Thyroid gland (tissue), 4 donors: ENCODE measurements at regions not wholly inside any gene's neighbourhood (a gene's known extent, or its start where the extent isn't known, plus 50 kb on each side); places are given as distances from the start of the nearest gene placed in this dataset.

Experiments used
- DNase-seq, 2 donors: peaks; one replicate each; pipeline ENCODE4 v3.0.0-alpha.2; 2019
- H3K27ac ChIP-seq, 3 donors: fragments of 200-600 bp; sonication (generic); 1 replicate in 2 of 3; 2 replicates in 1 of 3; pipeline ENCODE4 v1.5.1; 2016 to 2019; ENCODE audit warnings: mild to moderate bottlenecking in 1 of 3, moderate library complexity in 1 of 3
- H3K27me3 ChIP-seq: fragments of 200-600 bp; sonication (generic); one replicate; pipeline ENCODE4 v1.5.1; 2019
- H3K36me3 ChIP-seq, 2 donors: fragments of 200-600 bp; sonication (generic); one replicate each; pipeline ENCODE4 v1.5.1; 2016 to 2019
- H3K4me1 ChIP-seq, 2 donors: fragments of 200-600 bp; sonication (generic); one replicate each; pipeline ENCODE4 v1.5.1; 2017 to 2019
- H3K4me3 ChIP-seq, 3 donors: fragments of 200-600 bp; sonication (generic); replicated peaks in 1 of 3; 1 replicate in 2 of 3; 2 replicates in 1 of 3; pipeline ENCODE4 v1.5.1; 2016; ENCODE audit warnings: mild to moderate bottlenecking in 1 of 3
- H3K9me3 ChIP-seq: fragments of 200-600 bp; sonication (generic); one replicate; pipeline ENCODE4 v1.5.1; 2017
- POLR2A ChIP-seq, 2 donors: fragments of 450-650 bp; IDR thresholded peaks; one replicate each; pipeline ENCODE4 v1.6.1; 2017; ENCODE audit warnings: antibody characterized with exemption in 2 of 2, mild to moderate bottlenecking in 2 of 2, moderate library complexity in 1 of 2
- WGBS, 2 donors: methylation state at CpG; one replicate each; pipeline ENCODE4 v1.1.5; 2017; 5-methylcytosine and 5-hydroxymethylcytosine counted together
- intact Hi-C: fragments of 100-400 bp; cut with DNase I; formaldehyde crosslinking; loops from one replicate; pipeline ENCODE4 v1.15.1; 2023
- TF ChIP-seq, protein P1 (sequence below), 6 experiments: fragments of 200-600 bp in 3 of 6; fragments of 450-650 bp in 3 of 6; sonication (generic) in 3 of 6; IDR thresholded peaks; one replicate each; pipeline ENCODE4 v1.5.1; 2016 to 2019; ENCODE audit warnings: antibody characterized with exemption in 6 of 6, mild to moderate bottlenecking in 2 of 6, inconsistent platforms in 1 of 6, moderate library complexity in 1 of 6

DNA sequence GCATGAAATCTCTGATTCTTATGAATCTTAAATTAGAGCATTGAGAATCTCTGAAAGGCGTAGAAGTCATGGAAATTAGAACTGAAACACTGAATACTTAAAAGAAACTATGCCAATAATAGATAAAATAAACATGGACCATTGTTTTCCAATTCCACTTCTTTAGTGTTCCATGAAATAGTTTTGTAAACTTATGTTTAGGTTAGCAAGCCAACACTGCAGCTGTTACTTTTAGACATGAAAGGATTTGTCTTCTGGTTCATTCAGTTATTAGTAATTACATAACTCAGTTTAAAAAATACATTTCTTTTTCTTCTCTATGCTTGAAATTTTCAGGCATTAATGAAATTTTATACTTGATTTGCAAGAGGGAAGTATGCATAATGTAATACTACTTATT is 733.4 kb upstream of the NUDT12 start:
- no peaks in the 10 kb centered on the region for H3K36me3 ChIP-seq
- TF ChIP-seq POLR2A (IDR thresholded peaks at IDR 0.05), result no peak
- TF ChIP-seq, protein P1, sequence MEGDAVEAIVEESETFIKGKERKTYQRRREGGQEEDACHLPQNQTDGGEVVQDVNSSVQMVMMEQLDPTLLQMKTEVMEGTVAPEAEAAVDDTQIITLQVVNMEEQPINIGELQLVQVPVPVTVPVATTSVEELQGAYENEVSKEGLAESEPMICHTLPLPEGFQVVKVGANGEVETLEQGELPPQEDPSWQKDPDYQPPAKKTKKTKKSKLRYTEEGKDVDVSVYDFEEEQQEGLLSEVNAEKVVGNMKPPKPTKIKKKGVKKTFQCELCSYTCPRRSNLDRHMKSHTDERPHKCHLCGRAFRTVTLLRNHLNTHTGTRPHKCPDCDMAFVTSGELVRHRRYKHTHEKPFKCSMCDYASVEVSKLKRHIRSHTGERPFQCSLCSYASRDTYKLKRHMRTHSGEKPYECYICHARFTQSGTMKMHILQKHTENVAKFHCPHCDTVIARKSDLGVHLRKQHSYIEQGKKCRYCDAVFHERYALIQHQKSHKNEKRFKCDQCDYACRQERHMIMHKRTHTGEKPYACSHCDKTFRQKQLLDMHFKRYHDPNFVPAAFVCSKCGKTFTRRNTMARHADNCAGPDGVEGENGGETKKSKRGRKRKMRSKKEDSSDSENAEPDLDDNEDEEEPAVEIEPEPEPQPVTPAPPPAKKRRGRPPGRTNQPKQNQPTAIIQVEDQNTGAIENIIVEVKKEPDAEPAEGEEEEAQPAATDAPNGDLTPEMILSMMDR (IDR thresholded peaks at IDR 0.05), result no peak
- no peaks in the 10 kb centered on the region for H3K9me3 ChIP-seq
- no peak for DNase-seq
- 87 to 88% methylated on average over 1 of the region's 1 CpG for WGBS, 2 donors
- no peaks in the 10 kb centered on the region for H3K27me3 ChIP-seq
- intact Hi-C loops, result no loop called here
- no peak overlapping the region for H3K27ac ChIP-seq
- H3K4me3 ChIP-seq, result no peak overlapping the region
- H3K4me1 ChIP-seq, result no peaks in the 10 kb centered on the region

DNA sequence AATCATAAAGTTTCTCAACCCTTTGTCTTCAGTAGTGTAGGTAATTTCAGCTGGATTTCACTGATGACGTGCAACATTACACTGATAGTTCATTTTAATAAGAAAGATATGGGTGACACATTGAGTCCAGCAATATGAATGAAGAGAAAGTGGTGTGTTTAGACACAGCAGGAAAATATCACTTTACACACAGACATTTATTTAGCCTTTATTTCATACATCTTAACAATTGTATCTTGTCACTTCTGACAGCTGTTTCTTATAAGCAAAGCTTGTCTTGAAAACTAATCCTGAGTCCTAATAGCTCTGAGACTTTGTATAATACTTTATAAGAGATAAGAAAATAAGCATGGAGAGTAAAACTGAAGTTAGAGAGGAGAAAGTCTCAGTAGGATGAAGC is 720.5 kb upstream of the NUDT12 start:
- intact Hi-C loops, result no loop called here
- Histone ChIP-seq H3K36me3 (no peaks in the 10 kb centered on the region), H3K27ac (no peak overlapping the region), H3K4me3 (no peak overlapping the region), H3K9me3 (no peaks in the 10 kb centered on the region), H3K4me1 (no peaks in the 10 kb centered on the region), H3K27me3 (no peaks in the 10 kb centered on the region)
- no peak for DNase-seq
- WGBS, 2 donors, result 89 to 90% methylated on average over 1 of the region's 1 CpG
- TF ChIP-seq, protein P1 (IDR thresholded peaks at IDR 0.05), result no peak
- TF ChIP-seq POLR2A (IDR thresholded peaks at IDR 0.05), result no peak

GRCh38 chr5:104273725-104274124 is 711.1 kb upstream of the NUDT12 start:
- no peak for DNase-seq
- 78 to 82% methylated on average over 2 of the region's 2 CpGs for WGBS, 2 donors

GRCh38 chr5:104267320-104268015 is 704.9 kb upstream of the NUDT12 start:
- Histone ChIP-seq H3K4me3 (no peak overlapping the region), H3K36me3 (no peaks in the 10 kb centered on the region), H3K27me3 (no peaks in the 10 kb centered on the region), H3K27ac (no peak overlapping the region), H3K9me3 (no peaks in the 10 kb centered on the region), H3K4me1 (no peaks in the 10 kb centered on the region)
- no peak for DNase-seq
- TF ChIP-seq, protein P1 (IDR thresholded peaks at IDR 0.05), result no peak
- TF ChIP-seq POLR2A (IDR thresholded peaks at IDR 0.05), result no peak
- intact Hi-C loops, result no loop called here
- WGBS, 2 donors, result 73 to 76% methylated on average over 3 of the region's 3 CpGs

More at GRCh38 chr5:104273725-104274124, 711.1 kb upstream of the NUDT12 start:
- H3K4me1 ChIP-seq, result no peaks in the 10 kb centered on the region
- intact Hi-C loops, result no loop called here
- H3K4me3 ChIP-seq, result no peak overlapping the region
- TF ChIP-seq POLR2A (IDR thresholded peaks at IDR 0.05), result no peak
- TF ChIP-seq, protein P1 (IDR thresholded peaks at IDR 0.05), result no peak
- H3K9me3 ChIP-seq, result no peaks in the 10 kb centered on the region
- H3K27me3 ChIP-seq, result no peaks in the 10 kb centered on the region
- no peak overlapping the region for H3K27ac ChIP-seq
- H3K36me3 ChIP-seq, result no peaks in the 10 kb centered on the region

DNA sequence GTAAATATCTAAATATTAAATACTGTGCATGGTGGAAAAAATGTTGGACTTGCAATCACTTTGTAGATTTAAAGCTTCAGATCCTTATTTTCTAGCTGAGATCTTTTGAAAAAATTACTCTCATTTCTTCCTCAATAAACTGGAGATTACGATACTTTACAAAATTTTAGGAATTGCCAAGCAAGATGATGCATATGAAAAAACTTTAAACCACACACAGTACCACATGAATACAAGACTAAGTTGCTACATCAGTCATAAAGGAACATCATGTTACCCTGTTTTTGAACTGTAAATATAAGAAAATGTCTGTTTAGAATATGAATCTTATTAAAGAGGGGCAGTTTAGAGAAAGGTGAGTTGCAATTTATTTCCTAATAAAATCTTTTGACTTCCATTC is 703.6 kb upstream of the NUDT12 start:
- no peaks in the 10 kb centered on the region for H3K36me3 ChIP-seq
- H3K27me3 ChIP-seq, result no peaks in the 10 kb centered on the region
- 57 to 98% methylated on average over 1 of the region's 1 CpG for WGBS, 2 donors
- H3K27ac ChIP-seq, result no peak overlapping the region
- no peak overlapping the region for H3K4me3 ChIP-seq
- intact Hi-C loops, result no loop called here
- TF ChIP-seq, protein P1 (IDR thresholded peaks at IDR 0.05), result no peak
- TF ChIP-seq POLR2A (IDR thresholded peaks at IDR 0.05), result no peak
- H3K9me3 ChIP-seq, result no peaks in the 10 kb centered on the region
- DNase-seq, result no peak
- H3K4me1 ChIP-seq, result no peaks in the 10 kb centered on the region
